Activated CD4-positive, alpha-beta T cell treated with anti-CD3 and anti-CD28 coated beads, Interleukin-2, Interleukin-6, amounts not matched to agents 100 ng/mL and 50 ng/mL, durations not matched to agents 16 hours and 8 hours (primary cell): ENCODE measurements at regions not wholly inside any gene's neighbourhood (a gene's known extent, or its start where the extent isn't known, plus 50 kb on each side); places are given as distances from the start of the nearest gene placed in this dataset.

Experiments used
- DNase-seq: peaks from one replicate; pipeline ENCODE4 v3.0.0-alpha.2; 2020

DNA sequence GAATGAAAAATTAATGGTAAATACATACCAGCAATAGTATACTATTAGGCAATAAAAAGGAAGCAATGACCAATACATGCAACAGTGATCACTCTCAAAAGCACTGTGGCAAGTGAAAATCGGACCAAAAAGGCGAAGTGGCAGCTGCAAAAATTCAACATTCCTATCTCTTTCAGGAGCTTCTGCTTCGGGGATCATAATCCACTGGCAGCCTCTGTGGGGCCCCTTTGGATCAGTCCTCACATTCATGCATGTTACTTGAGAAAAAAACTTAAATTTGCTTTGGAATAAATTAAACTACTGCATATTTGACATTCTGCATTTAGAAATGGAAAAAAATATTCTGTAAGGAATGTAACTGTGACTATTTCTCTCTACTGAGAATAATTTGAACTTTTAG, 425.6 kb downstream of the NR2F2 start:
- DNase-seq: no peak

DNA sequence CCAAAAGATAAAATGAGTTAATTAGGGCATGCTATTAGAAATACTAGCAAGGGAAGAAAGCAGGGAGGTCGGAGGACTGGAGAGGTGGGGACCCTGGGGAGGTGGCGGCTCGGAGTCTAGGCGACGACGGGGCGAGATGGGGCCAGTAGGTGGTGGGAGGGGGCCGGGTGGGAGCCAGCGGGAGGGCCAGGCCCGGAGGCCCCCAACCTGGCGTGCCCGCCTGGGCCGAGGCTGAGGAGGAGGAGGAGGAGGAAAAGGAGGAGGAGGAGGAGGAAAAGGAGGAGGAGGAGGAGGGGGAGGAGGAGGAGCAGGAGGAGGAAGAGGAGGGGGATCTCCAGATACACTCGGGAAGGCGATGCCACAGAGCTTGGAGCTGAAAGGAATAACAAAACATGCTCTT, 426.2 kb downstream of the NR2F2 start:
- no peak for DNase-seq

DNA sequence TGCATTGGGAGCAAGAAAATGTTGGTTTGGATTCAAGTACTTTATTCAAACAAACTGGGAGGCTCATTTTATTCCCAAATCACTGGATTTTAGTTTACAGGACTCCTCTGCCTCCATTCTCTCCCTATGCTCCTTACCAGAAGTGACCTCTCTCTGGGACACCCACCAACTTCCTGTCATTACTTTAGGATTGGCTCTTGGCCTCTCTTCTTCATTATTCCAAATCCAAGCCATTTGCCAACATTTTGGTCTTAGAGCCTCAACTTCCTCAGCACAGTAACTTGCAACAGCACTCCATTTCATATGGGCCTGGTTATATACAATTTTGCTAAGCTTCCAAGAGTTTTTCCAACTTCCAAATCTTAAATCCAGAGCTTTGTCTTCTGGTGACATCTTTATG, 432.1 kb downstream of the NR2F2 start:
- no peak for DNase-seq

GRCh38 chr15:96764501-96764900, 434.0 kb downstream of the NR2F2 start:
- no peak for DNase-seq

- no peak for DNase-seq
These were observed 434.4 kb downstream of the NR2F2 start for GRCh38 chr15:96764946-96765345.

DNA sequence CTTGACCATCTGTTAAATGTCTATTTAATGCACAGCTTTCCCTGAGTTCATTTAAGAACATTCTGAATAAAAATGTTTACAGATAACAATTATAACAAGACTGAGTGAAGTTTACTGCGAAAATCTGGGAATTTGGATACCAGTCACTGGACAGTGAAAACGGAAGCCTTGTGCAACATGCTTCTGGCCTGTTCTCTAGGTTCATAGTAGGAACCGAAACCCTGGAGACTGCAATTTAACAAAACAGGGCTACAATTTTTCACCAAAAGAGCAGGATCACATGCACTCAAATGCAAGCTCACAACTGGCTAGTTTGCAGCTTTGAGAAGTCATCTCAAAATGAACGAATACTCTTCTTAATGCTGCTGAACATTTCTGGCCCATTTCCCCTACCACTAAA, 435.9 kb downstream of the NR2F2 start:
- no peak for DNase-seq

DNA sequence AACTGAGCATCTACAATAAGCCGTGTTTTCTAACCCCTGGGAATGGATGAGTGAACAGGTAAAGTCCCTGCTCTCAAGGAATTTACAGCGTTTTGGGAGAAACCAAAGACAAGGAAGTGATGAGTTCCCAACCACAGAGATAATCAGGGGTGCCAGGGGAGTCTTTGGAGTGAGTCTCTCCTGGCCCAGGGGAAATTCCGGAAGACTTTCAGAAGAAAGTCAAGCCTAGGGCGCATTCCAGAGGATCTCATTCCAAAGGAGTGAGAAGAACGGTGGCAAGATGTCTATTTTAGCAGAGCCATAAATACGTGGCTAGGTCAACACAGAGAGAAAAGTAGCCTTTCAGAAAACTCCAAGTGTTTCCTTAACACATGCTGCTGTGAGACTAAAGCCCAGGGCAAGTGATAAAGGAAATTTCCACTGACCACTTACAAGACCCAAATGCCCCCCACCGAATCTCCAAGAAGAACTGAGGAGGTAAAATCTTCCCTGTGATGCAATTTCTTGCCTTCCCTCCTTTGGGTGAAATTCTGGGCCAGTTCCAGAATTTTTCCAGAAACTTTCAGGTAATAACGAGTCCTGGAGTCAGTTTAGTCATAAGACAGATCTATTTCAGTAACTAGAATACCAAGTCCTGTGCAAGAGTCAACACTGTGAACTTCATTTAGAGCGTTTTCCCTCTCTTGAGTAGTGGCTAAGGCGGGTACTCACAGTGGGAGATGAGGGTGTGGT, 437.4 kb downstream of the NR2F2 start:
- no peak for DNase-seq

DNA sequence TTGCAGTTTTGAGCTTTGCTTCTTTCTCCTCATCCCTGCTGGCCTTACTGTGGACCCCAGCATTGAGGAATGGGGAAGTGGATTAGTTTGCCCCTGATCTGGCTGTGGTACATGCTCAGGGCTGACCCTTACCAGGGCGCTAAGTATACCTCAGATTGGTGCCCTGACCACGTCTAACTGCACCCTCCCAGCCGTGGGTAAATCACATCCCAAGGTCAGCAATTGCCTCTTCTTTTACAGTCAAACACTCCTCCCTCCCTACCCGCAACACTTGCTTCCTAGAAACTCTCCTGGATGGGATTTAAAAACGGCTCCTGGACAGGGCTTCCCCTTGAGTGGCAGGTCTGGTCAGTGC, 437.9 kb downstream of the NR2F2 start:
- DNase-seq: no peak

- DNase-seq: no peak
These were observed 440.5 kb downstream of the NR2F2 start for GRCh38 chr15:96771035-96771434.

- no peak for DNase-seq
These were observed 443.7 kb downstream of the NR2F2 start for GRCh38 chr15:96774216-96774615.

GRCh38 chr15:96783746-96784145, 453.2 kb downstream of the NR2F2 start:
- DNase-seq: no peak

GRCh38 chr15:96790004-96790403, 459.5 kb downstream of the NR2F2 start:
- no peak for DNase-seq

GRCh38 chr15:96792216-96792615, 461.7 kb downstream of the NR2F2 start:
- DNase-seq: no peak

DNA sequence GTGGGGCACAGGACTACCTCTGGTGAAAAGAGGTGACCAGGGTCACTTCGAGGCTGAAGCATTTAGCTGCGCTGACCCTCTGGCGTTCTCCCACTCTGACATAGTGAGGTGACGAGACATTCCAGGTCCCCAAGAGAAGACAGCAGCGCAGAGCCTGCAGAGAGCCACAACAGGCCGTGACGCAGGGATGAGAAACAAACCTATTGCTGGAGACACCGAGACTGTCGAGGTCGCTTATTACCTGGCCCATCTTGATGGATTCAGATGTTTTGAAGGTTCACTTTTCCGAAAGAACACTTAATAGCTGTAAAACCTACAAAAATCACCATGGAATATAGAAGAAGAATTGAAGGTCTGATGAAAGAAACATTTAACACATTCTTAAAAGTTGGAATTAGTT, 466.3 kb downstream of the NR2F2 start:
- DNase-seq: no peak

DNA sequence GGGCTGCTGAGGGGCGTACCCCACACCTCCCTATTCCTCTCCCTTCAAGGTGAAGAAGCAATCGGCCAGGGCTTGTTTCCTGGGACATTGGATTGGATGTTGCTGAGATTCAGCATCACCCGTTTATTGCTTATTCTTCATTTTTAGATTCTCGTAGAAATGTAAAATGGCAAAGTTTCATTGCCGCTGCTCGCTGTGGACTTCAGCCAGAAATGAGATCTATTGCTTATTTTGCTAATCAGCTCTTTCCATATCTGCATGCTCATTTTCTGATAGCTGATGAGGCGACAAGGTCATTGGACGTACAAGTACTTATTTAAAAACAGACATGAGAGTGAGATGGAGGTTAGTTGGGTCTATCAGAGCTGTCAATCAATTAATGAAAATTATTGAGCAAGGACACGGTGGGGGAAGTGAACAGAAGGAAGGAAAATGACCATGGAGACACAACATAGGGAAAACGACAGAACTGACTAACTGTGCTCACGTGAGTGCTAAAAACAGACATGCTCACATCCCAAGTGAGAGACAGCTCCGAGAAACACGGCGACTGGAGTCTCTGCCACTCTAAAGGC, 471.2 kb downstream of the NR2F2 start:
- DNase-seq: no peak

DNA sequence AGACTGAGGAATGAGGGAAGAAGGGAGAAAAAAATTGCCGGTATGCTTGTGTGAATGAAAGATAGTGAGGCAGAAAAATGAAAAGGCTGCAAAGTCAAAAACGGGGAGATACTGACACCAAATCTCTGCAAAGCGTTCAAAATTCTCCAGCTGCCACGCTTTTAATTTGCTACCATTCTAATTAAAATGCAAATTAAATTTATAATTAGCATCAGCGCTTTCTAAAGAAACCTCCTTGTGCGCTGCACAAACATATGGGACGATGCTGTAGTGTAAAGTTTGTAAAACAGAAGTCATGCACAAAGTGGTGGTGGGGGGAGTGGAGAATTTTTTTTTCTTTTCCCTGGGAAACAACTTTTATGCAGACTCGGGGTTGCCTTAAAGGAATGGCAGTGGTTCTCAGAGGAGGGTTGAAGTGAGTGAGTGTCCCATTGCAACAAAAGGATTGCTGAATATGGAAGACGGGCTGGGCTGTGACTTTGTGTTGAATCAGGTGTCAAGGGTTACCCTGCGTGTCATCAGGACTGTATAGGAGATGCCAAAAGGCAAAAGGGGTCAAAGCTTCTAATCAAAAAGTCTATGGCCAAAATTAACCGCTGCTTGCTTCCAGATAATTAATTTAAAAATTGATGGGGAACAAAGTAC, 472.2 kb downstream of the NR2F2 start:
- DNase-seq: no peak

DNA sequence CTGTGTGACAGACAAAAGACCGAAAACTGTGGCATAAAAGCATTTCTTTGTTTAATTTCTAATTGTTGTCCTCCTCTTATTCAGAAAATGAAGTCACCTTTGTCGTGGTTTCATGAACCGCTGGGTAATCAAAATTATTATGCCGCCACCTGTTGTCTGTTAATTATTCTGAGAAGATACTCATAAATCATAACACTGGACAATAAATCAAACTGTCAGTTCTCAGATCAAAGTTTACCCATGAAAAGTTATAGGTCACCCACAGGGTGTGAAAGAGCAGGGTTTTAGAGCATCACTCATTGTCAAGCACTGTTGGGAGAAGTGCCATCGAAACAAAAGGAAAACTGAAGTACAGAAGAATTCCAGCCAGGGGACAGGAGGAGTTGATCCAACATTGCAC, 474.3 kb downstream of the NR2F2 start:
- no peak for DNase-seq

DNA sequence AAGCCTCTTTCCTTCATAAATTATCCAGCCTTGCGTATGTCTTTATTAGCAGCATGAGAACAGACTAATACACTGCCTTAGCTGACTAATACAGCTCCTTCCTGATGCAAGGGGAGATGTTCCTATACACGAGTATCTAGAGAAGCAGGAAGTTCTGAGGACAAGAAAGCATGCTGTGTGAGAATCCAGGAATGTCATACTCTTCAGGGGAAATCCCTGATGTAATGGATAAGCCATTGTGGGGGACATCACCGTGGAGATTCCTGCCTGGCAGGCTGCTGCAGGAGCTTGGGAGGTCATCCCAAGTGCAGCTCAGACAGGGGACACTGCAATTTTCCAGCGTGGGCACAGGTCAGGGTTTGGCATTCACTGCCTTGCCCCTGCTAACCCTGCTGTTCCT, 476.9 kb downstream of the NR2F2 start:
- DNase-seq: no peak

DNA sequence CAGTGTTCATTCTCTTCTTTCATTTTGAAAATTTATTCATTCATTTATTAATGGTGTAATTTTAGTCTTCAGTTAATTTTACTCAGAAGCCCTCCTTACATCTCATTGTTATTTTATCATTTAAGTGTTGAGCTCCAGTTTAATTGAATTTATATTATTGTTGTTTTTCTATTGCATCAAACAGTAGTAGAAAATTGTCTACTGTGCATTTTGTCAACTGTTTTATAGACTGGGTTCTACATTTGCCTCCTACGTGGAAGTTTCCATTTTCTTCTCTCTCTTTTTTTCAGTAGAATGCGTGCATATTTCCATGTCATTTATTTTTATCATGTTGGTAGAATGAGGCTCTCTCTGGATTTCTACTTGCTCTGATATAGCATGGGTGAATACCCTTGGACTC, 487.4 kb downstream of the NR2F2 start:
- no peak for DNase-seq

DNA sequence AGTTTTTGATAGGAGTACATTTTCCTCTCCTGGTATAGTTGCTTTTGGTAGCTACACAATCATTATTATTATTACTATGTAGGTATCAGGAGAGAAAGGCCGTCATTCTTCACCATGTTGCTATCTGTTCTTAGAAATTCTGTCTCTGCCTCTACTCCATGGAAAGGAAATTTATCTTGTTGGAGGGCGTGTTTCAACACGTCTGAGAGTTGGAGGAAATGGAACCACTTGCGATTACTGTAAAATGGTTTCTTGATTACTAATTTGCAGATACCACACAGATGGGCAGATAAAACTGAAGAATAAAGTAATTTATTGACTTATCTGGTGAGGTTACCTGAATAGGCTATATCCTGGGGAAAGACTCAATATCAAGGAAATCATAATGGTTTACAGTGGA, 488.4 kb downstream of the NR2F2 start:
- DNase-seq: no peak

GRCh38 chr15:96827981-96828380, 497.5 kb downstream of the NR2F2 start:
- DNase-seq: no peak

GRCh38 chr15:96837241-96837970, 506.9 kb downstream of the NR2F2 start:
- DNase-seq: no peak

DNA sequence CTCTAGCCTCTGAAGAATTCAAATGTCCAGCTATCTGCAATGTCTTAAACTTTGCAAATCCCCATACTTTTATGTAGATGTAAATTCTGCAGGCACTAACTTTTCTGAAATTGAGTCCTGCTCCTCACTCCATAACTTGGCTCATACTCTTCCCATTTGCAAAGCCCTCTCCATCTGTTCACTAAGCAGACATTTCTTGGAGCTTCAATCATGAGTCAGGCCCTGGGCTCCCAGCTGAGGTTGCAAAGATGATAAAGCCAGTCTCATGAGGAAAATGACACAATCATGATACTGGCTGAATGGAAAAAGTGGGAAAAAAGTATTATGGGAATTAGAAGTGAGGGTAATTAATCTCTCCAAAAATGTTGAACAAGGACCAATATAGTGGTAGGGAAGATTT, 507.6 kb downstream of the NR2F2 start:
- no peak for DNase-seq

DNA sequence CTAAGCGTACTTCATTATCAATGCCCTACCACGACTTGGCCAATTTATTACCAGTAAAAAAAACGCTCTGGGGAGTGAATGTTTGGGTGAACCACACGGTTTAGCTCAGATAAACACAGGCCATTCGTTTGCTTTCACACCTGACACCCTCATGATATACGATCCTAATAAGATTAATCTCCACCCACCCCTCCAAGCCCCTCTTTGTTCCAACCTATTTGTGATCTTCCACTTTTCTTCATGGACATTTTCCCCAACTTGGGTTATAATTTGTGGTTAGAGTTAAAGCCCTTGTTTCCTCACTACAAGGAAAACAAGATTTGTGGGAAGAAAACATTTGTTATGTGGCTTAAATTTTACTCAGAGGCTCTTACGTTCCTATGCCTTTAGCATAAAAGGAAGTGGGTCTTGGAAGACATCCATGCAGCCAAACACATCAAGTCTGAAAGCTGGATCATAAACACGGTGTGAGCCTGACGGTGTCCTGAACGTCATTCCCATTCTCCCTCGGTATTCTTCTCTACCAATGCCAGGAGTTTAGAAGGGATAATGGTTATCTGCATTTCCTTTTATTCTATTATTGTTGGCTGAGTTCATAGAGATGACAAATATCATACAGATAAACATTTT, 518.9 kb downstream of the NR2F2 start:
- DNase-seq: no peak
